Type B pancreatic cell (in vitro differentiated cells): ENCODE measurements at regions not wholly inside any gene's neighbourhood (a gene's known extent, or its start where the extent isn't known, plus 50 kb on each side); places are given as distances from the start of the nearest gene placed in this dataset.

ENCODE experiments used
- DNase-seq: peaks from one replicate; pipeline ENCODE4 v3.0.0; 2021; ENCODE audit warnings: mixed read lengths; ENCODE audit not compliant: unreplicated experiment; ENCODE audit errors: extremely low spot score
- H3K27ac Mint-ChIP-seq: 2 replicates; pipeline ENCODE4 v1.8.0; 2021; ENCODE audit warnings: mild to moderate bottlenecking, mixed read lengths
- H3K27me3 Mint-ChIP-seq: 2 replicates; pipeline ENCODE4 v1.8.0; 2021; ENCODE audit warnings: mixed read lengths
- H3K36me3 Mint-ChIP-seq: 2 replicates; pipeline ENCODE4 v1.8.0; 2021; ENCODE audit warnings: mixed read lengths
- H3K4me1 Mint-ChIP-seq: one replicate; pipeline ENCODE4 v1.8.0; 2021; ENCODE audit warnings: mixed read lengths; ENCODE audit not compliant: unreplicated experiment
- H3K4me3 Mint-ChIP-seq: 2 replicates; pipeline ENCODE4 v1.8.0; 2021; ENCODE audit warnings: mild to moderate bottlenecking, mixed read lengths
- H3K9me3 Mint-ChIP-seq: 2 replicates; pipeline ENCODE4 v1.8.0; 2021; ENCODE audit warnings: mixed read lengths
- CTCF ChIP-seq: fragments of 200-600 bp; sonication (generic); conservative IDR thresholded peaks from 2 replicates; pipeline ENCODE4 v1.5.0; 2021; ENCODE audit warnings: antibody characterized with exemption, mild to moderate bottlenecking

- H3K4me1 Mint-ChIP-seq, result no peaks in the 10 kb centered on the region
Observed at GRCh38 chr13:83538636-83539035, 343.6 kb downstream of the SLITRK1 start.

GRCh38 chr13:83536941-83537340 is 345.3 kb downstream of the SLITRK1 start:
- H3K4me1 Mint-ChIP-seq, result no peaks in the 10 kb centered on the region
- DNase-seq, result no peak
- TF ChIP-seq CTCF, result no peak
- H3K27ac Mint-ChIP-seq, result no peak overlapping the region
- no peaks in the 10 kb centered on the region for H3K9me3 Mint-ChIP-seq
- no peaks in the 10 kb centered on the region for H3K27me3 Mint-ChIP-seq
- H3K36me3 Mint-ChIP-seq, result no peaks in the 10 kb centered on the region
- H3K4me3 Mint-ChIP-seq, result no peak overlapping the region

More at GRCh38 chr13:83538636-83539035, 343.6 kb downstream of the SLITRK1 start:
- H3K9me3 Mint-ChIP-seq, result no peaks in the 10 kb centered on the region
- H3K27ac Mint-ChIP-seq, result no peak overlapping the region
- DNase-seq, result no peak
- H3K36me3 Mint-ChIP-seq, result no peaks in the 10 kb centered on the region
- H3K27me3 Mint-ChIP-seq, result no peaks in the 10 kb centered on the region
- no peak for TF ChIP-seq CTCF
- H3K4me3 Mint-ChIP-seq, result no peak overlapping the region

GRCh38 chr13:83536153-83536552 is 346.1 kb downstream of the SLITRK1 start:
- H3K9me3 Mint-ChIP-seq, result no peaks in the 10 kb centered on the region
- no peaks in the 10 kb centered on the region for H3K36me3 Mint-ChIP-seq
- no peaks in the 10 kb centered on the region for H3K27me3 Mint-ChIP-seq
- H3K4me3 Mint-ChIP-seq, result no peak overlapping the region
- H3K27ac Mint-ChIP-seq, result no peak overlapping the region
- no peak for DNase-seq
- TF ChIP-seq CTCF, result no peak
- no peaks in the 10 kb centered on the region for H3K4me1 Mint-ChIP-seq

GRCh38 chr13:83532809-83533208 is 349.5 kb downstream of the SLITRK1 start:
- DNase-seq, result no peak
- no peaks in the 10 kb centered on the region for H3K9me3 Mint-ChIP-seq
- H3K36me3 Mint-ChIP-seq, result no peaks in the 10 kb centered on the region
- no peak overlapping the region for H3K27ac Mint-ChIP-seq
- H3K4me1 Mint-ChIP-seq, result no peaks in the 10 kb centered on the region
- no peak overlapping the region for H3K4me3 Mint-ChIP-seq
- TF ChIP-seq CTCF, result no peak
- no peaks in the 10 kb centered on the region for H3K27me3 Mint-ChIP-seq

GRCh38 chr13:83531022-83531421 is 351.3 kb downstream of the SLITRK1 start:
- no peaks in the 10 kb centered on the region for H3K27me3 Mint-ChIP-seq
- no peak overlapping the region for H3K4me3 Mint-ChIP-seq
- no peaks in the 10 kb centered on the region for H3K36me3 Mint-ChIP-seq
- no peak for DNase-seq
- no peak for TF ChIP-seq CTCF
- H3K27ac Mint-ChIP-seq, result no peak overlapping the region
- H3K4me1 Mint-ChIP-seq, result no peaks in the 10 kb centered on the region
- H3K9me3 Mint-ChIP-seq, result no peaks in the 10 kb centered on the region

- TF ChIP-seq CTCF, result no peak
- Mint-ChIP-seq H3K27ac (no peak overlapping the region), H3K9me3 (no peaks in the 10 kb centered on the region), H3K4me3 (no peak overlapping the region), H3K4me1 (no peaks in the 10 kb centered on the region), H3K36me3 (no peaks in the 10 kb centered on the region), H3K27me3 (no peaks in the 10 kb centered on the region)
- no peak for DNase-seq
Observed at GRCh38 chr13:83516781-83517180, 365.5 kb downstream of the SLITRK1 start.
